ENCODE measurements at regions not wholly inside any gene's neighbourhood (a gene's known extent, or its start where the extent isn't known, plus 50 kb on each side); places are given as distances from the start of the nearest gene placed in this dataset.

GRCh38 chr9:105055917-105056316 lies 128.0 kb upstream of the ABCA1 start:
- ATAC-seq (ENCODE audit: low read depth in 2 of 2) (no peak), DNase-seq (no peak)
- H3K4me3 Mint-ChIP-seq: no peak overlapping the region
- peaks cover 5 to 8% (median 7%) of the 10 kb centered on the region in 3 donors for H3K27me3 Mint-ChIP-seq
- H3K4me1 Mint-ChIP-seq: peaks cover 2 to 10% (median 9%) of the 10 kb centered on the region in 3 donors
- H3K9me3 Mint-ChIP-seq: no peaks in the 10 kb centered on the region
- no peak overlapping the region for H3K27ac Mint-ChIP-seq
- peaks cover 0 to 5% of the 10 kb centered on the region in 2 donors for H3K36me3 Mint-ChIP-seq

GRCh38 chr9:105057551-105057950 lies 129.6 kb upstream of the ABCA1 start:
- ATAC-seq (ENCODE audit: low read depth in 2 of 2) (no peak), DNase-seq (no peak)
- H3K4me1 Mint-ChIP-seq: peaks cover 2% of the 10 kb centered on the region in 3 donors
- H3K27me3 Mint-ChIP-seq: peaks cover 5 to 23% (median 15%) of the 10 kb centered on the region in 3 donors
- peaks cover 0 to 8% of the 10 kb centered on the region in 2 donors for H3K36me3 Mint-ChIP-seq
- H3K4me3 Mint-ChIP-seq: no peak overlapping the region
- no peak overlapping the region for H3K27ac Mint-ChIP-seq
- no peaks in the 10 kb centered on the region for H3K9me3 Mint-ChIP-seq

GRCh38 chr9:105059252-105059651 lies 131.3 kb upstream of the ABCA1 start:
- H3K4me3 Mint-ChIP-seq: no peak overlapping the region
- no peaks in the 10 kb centered on the region for H3K9me3 Mint-ChIP-seq
- H3K27me3 Mint-ChIP-seq: peaks cover 12 to 32% (median 23%) of the 10 kb centered on the region in 3 donors
- ATAC-seq (ENCODE audit: low read depth in 2 of 2) (no peak), DNase-seq (no peak)
- H3K27ac Mint-ChIP-seq: no peak overlapping the region
- peaks cover 4 to 10% (median 8%) of the 10 kb centered on the region in 3 donors for H3K4me1 Mint-ChIP-seq
- peaks cover 0 to 8% of the 10 kb centered on the region in 2 donors for H3K36me3 Mint-ChIP-seq

GRCh38 chr9:105062222-105062855 lies 134.4 kb upstream of the ABCA1 start:
- Mint-ChIP-seq H3K36me3 (peaks cover 0 to 8% of the 10 kb centered on the region in 2 donors), H3K27ac (no peak overlapping the region), H3K9me3 (no peaks in the 10 kb centered on the region), H3K4me3 (peak overlapping the region in 1 of 8 donors; percentile 61), H3K4me1 (peaks cover 4 to 18% (median 17%) of the 10 kb centered on the region in 3 donors), H3K27me3 (peaks cover 22 to 34% (median 32%) of the 10 kb centered on the region in 3 donors)
- DNase-seq: no peak
- no peak for ATAC-seq (ENCODE audit: low read depth in 2 of 2)

GRCh38 chr9:105064248-105065097 lies 136.5 kb upstream of the ABCA1 start:
- H3K36me3 Mint-ChIP-seq: peaks cover 0 to 8% of the 10 kb centered on the region in 2 donors
- peak overlapping the region in 1 of 6 donors; percentile 42 for H3K27ac Mint-ChIP-seq
- H3K4me3 Mint-ChIP-seq: no peak overlapping the region
- H3K9me3 Mint-ChIP-seq: no peaks in the 10 kb centered on the region
- H3K27me3 Mint-ChIP-seq: peaks cover 22 to 34% (median 32%) of the 10 kb centered on the region in 3 donors
- no peak for DNase-seq
- ATAC-seq (ENCODE audit: low read depth in 2 of 2): no peak
- H3K4me1 Mint-ChIP-seq: peaks cover 4 to 18% (median 17%) of the 10 kb centered on the region in 3 donors

- ATAC-seq (ENCODE audit: low read depth in 2 of 2): no peak
- peaks cover 22 to 32% (median 30%) of the 10 kb centered on the region in 3 donors for H3K27me3 Mint-ChIP-seq
Measured at GRCh38 chr9:105065098-105066088, 137.4 kb upstream of the ABCA1 start.

GRCh38 chr9:105066275-105066865 lies 138.4 kb upstream of the ABCA1 start:
- peak overlapping the region in 1 of 8 donors; percentile 23 for H3K4me3 Mint-ChIP-seq
- peaks cover 17 to 25% (median 22%) of the 10 kb centered on the region in 3 donors for H3K27me3 Mint-ChIP-seq
- DNase-seq: no peak
- no peak for ATAC-seq (ENCODE audit: low read depth in 2 of 2)
- no peaks in the 10 kb centered on the region for H3K9me3 Mint-ChIP-seq
- peak overlapping the region in 1 of 6 donors; percentile 12 for H3K27ac Mint-ChIP-seq
- peaks cover 4 to 18% (median 17%) of the 10 kb centered on the region in 3 donors for H3K4me1 Mint-ChIP-seq
- no peaks in the 10 kb centered on the region for H3K36me3 Mint-ChIP-seq

More at GRCh38 chr9:105065098-105066088, 137.4 kb upstream of the ABCA1 start:
- peaks cover 4 to 18% (median 17%) of the 10 kb centered on the region in 3 donors for H3K4me1 Mint-ChIP-seq
- peaks cover 0 to 8% of the 10 kb centered on the region in 2 donors for H3K36me3 Mint-ChIP-seq
- H3K9me3 Mint-ChIP-seq: no peaks in the 10 kb centered on the region
- H3K27ac Mint-ChIP-seq: no peak overlapping the region
- DNase-seq: no peak
- H3K4me3 Mint-ChIP-seq: peak overlapping the region in 1 of 8 donors; percentile 2

GRCh38 chr9:105067895-105068580 lies 140.1 kb upstream of the ABCA1 start:
- Mint-ChIP-seq H3K9me3 (no peaks in the 10 kb centered on the region), H3K4me3 (no peak overlapping the region), H3K27me3 (peaks cover 9 to 17% (median 14%) of the 10 kb centered on the region in 3 donors), H3K4me1 (peaks cover 4 to 18% (median 13%) of the 10 kb centered on the region in 3 donors), H3K36me3 (no peaks in the 10 kb centered on the region), H3K27ac (no peak overlapping the region)
- no peak for ATAC-seq (ENCODE audit: low read depth in 2 of 2)
- no peak for DNase-seq

GRCh38 chr9:105069285-105069684 lies 141.3 kb upstream of the ABCA1 start:
- Mint-ChIP-seq H3K36me3 (no peaks in the 10 kb centered on the region), H3K4me3 (no peak overlapping the region), H3K4me1 (peaks cover 0 to 9% (median 7%) of the 10 kb centered on the region in 3 donors), H3K27ac (peak overlapping the region in 1 of 6 donors; percentile 57), H3K27me3 (peaks cover 2 to 9% (median 8%) of the 10 kb centered on the region in 3 donors), H3K9me3 (no peaks in the 10 kb centered on the region)
- ATAC-seq (ENCODE audit: low read depth in 2 of 2) (no peak), DNase-seq (no peak)

GRCh38 chr9:105069696-105070095 lies 141.7 kb upstream of the ABCA1 start:
- ATAC-seq (ENCODE audit: low read depth in 2 of 2) (no peak), DNase-seq (no peak)
- Mint-ChIP-seq H3K27ac (peak overlapping the region in 1 of 6 donors; percentile 57), H3K27me3 (peaks cover 0 to 9% (median 4%) of the 10 kb centered on the region in 3 donors), H3K9me3 (no peaks in the 10 kb centered on the region), H3K36me3 (no peaks in the 10 kb centered on the region), H3K4me1 (peaks cover 0 to 7% (median 5%) of the 10 kb centered on the region in 3 donors), H3K4me3 (no peak overlapping the region)

GRCh38 chr9:105070176-105070575 lies 142.2 kb upstream of the ABCA1 start:
- H3K27me3 Mint-ChIP-seq: peaks cover 0 to 4% (median 0%) of the 10 kb centered on the region in 3 donors
- DNase-seq: no peak
- no peak for ATAC-seq (ENCODE audit: low read depth in 2 of 2)
- peaks cover 0 to 7% (median under 1%) of the 10 kb centered on the region in 3 donors for H3K4me1 Mint-ChIP-seq
- H3K9me3 Mint-ChIP-seq: no peaks in the 10 kb centered on the region
- H3K27ac Mint-ChIP-seq: no peak overlapping the region
- no peaks in the 10 kb centered on the region for H3K36me3 Mint-ChIP-seq
- H3K4me3 Mint-ChIP-seq: no peak overlapping the region

GRCh38 chr9:105072476-105072875 lies 144.5 kb upstream of the ABCA1 start:
- Mint-ChIP-seq H3K36me3 (no peaks in the 10 kb centered on the region), H3K4me3 (peak overlapping the region in 1 of 8 donors; percentile 6), H3K27me3 (no peaks in the 10 kb centered on the region), H3K9me3 (no peaks in the 10 kb centered on the region), H3K4me1 (no peaks in the 10 kb centered on the region), H3K27ac (peak overlapping the region in 1 of 6 donors; percentile 22)
- DNase-seq: no peak
- no peak for ATAC-seq (ENCODE audit: low read depth in 2 of 2)
